ENCODE measurements at regions not wholly inside any gene's neighbourhood (a gene's known extent, or its start where the extent isn't known, plus 50 kb on each side); places are given as distances from the start of the nearest gene placed in this dataset.

GRCh38 chr7:63925262-63925625 lies 73.4 kb upstream of the ZNF722 start:
- ATAC-seq (no peak), FAIRE-seq (no peak), DNase-seq (ENCODE audit: low read depth, low spot score) (no peak)
- ChIA-PET CTCF (no interaction called here), SMC1A (ENCODE audit: uncharacterized antibody, unreplicated experiment) (no interaction called here), POLR2A (no interaction called here), RAD21 (ENCODE audit: unreplicated experiment) (no interaction called here)
- in situ Hi-C loops (cut with MboI) (no loop called here), intact Hi-C loops (cut with micrococcal nuclease; ENCODE audit: unreplicated experiment) (no loop called here)
- Histone ChIP-seq H3K4me2 (ENCODE audit: control insufficient read depth, insufficient read depth) (no peak overlapping the region), H4K20me1 (ENCODE audit: control insufficient read depth, insufficient read depth) (no peaks in the 10 kb centered on the region), H3K9ac (ENCODE audit: control insufficient read depth, insufficient read depth, low read length) (no peak overlapping the region), H3K79me2 (ENCODE audit: control insufficient read depth, insufficient read depth, low read length) (no peaks in the 10 kb centered on the region), H3K36me3 (ENCODE audit: control insufficient read depth in 2 of 2, insufficient read depth in 2 of 2, low read length in 1 of 2) (no peaks in the 10 kb centered on the region), H3K4me1 (ENCODE audit: control insufficient read depth, insufficient read depth, low read length) (no peaks in the 10 kb centered on the region), H3K4me3 (no peak overlapping the region), H2AFZ (ENCODE audit: control insufficient read depth, low read depth, low read length) (no peak overlapping the region), H3K27ac (ENCODE audit: control insufficient read depth, insufficient read depth) (no peak overlapping the region), H3K27me3 (replicated peaks in 1 of 2; ENCODE audit: control insufficient read depth in 2 of 2, insufficient read depth in 2 of 2, low read length in 1 of 2) (no peaks in the 10 kb centered on the region), H3K9me3 (replicated peaks; ENCODE audit: control insufficient read depth, insufficient read depth, low read length) (no peaks in the 10 kb centered on the region; the same call in 2 of the 3 replicates)
- no TSS peak for BruUV-seq (replicated peaks)
- WGBS (ENCODE audit: insufficient coverage, insufficient replicate concordance, low lambda C conversion rate, missing lambda C conversion rate): 33% methylated on average over 11 of the region's 12 CpGs
- TF ChIP-seq CBX3 (IDR thresholded peaks at IDR 0.05; ENCODE audit: borderline replicate concordance, low read depth) (no peak), ZBTB40 (IDR thresholded peaks at IDR 0.05; ENCODE audit: borderline replicate concordance) (no peak), NFYB (IDR thresholded peaks at IDR 0.05; ENCODE audit: insufficient read depth, low read depth, low read length) (no peak), EGR1 (IDR thresholded peaks at IDR 0.05; ENCODE audit: borderline replicate concordance in 1 of 2, low read depth in 2 of 2, low read length in 2 of 2) (no peak), EZH2 (IDR thresholded peaks at IDR 0.05; ENCODE audit: borderline replicate concordance, control insufficient read depth, low read depth, low read length) (no peak), PML (IDR thresholded peaks at IDR 0.05; ENCODE audit: low read length) (no peak), ZNF217 (IDR thresholded peaks at IDR 0.05) (no peak)
- TF ChIP-seq, protein P1, sequence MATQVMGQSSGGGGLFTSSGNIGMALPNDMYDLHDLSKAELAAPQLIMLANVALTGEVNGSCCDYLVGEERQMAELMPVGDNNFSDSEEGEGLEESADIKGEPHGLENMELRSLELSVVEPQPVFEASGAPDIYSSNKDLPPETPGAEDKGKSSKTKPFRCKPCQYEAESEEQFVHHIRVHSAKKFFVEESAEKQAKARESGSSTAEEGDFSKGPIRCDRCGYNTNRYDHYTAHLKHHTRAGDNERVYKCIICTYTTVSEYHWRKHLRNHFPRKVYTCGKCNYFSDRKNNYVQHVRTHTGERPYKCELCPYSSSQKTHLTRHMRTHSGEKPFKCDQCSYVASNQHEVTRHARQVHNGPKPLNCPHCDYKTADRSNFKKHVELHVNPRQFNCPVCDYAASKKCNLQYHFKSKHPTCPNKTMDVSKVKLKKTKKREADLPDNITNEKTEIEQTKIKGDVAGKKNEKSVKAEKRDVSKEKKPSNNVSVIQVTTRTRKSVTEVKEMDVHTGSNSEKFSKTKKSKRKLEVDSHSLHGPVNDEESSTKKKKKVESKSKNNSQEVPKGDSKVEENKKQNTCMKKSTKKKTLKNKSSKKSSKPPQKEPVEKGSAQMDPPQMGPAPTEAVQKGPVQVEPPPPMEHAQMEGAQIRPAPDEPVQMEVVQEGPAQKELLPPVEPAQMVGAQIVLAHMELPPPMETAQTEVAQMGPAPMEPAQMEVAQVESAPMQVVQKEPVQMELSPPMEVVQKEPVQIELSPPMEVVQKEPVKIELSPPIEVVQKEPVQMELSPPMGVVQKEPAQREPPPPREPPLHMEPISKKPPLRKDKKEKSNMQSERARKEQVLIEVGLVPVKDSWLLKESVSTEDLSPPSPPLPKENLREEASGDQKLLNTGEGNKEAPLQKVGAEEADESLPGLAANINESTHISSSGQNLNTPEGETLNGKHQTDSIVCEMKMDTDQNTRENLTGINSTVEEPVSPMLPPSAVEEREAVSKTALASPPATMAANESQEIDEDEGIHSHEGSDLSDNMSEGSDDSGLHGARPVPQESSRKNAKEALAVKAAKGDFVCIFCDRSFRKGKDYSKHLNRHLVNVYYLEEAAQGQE (IDR thresholded peaks at IDR 0.05; ENCODE audit: low read depth, low read length): no peak
- TF ChIP-seq, protein P2, sequence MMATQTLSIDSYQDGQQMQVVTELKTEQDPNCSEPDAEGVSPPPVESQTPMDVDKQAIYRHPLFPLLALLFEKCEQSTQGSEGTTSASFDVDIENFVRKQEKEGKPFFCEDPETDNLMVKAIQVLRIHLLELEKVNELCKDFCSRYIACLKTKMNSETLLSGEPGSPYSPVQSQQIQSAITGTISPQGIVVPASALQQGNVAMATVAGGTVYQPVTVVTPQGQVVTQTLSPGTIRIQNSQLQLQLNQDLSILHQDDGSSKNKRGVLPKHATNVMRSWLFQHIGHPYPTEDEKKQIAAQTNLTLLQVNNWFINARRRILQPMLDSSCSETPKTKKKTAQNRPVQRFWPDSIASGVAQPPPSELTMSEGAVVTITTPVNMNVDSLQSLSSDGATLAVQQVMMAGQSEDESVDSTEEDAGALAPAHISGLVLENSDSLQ (IDR thresholded peaks at IDR 0.05): no peak
- TF ChIP-seq, protein P3, sequence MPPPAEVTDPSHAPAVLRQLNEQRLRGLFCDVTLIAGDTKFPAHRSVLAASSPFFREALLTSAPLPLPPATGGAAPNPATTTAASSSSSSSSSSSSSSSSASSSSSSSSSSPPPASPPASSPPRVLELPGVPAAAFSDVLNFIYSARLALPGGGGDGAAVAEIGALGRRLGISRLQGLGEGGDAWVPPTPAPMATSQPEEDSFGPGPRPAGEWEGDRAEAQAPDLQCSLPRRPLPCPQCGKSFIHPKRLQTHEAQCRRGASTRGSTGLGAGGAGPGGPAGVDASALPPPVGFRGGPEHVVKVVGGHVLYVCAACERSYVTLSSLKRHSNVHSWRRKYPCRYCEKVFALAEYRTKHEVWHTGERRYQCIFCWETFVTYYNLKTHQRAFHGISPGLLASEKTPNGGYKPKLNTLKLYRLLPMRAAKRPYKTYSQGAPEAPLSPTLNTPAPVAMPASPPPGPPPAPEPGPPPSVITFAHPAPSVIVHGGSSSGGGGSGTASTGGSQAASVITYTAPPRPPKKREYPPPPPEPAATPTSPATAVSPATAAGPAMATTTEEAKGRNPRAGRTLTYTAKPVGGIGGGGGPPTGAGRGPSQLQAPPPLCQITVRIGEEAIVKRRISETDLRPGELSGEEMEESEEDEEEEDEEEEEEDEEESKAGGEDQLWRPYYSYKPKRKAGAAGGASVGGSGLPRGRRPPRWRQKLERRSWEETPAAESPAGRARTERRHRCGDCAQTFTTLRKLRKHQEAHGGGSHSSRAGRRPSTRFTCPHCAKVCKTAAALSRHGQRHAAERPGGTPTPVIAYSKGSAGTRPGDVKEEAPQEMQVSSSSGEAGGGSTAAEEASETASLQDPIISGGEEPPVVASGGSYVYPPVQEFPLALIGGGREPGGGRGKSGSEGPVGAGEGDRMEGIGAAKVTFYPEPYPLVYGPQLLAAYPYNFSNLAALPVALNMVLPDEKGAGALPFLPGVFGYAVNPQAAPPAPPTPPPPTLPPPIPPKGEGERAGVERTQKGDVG (CRISPR knock-in tag; IDR thresholded peaks at IDR 0.05): no peak

Measured in GM12878 (cell line).